Superior temporal gyrus (tissue), 1 donor: ENCODE measurements at regions not wholly inside any gene's neighbourhood (a gene's known extent, or its start where the extent isn't known, plus 50 kb on each side); places are given as distances from the start of the nearest gene placed in this dataset.
"Not testable (repeated sequence)": the region's sequence is repeated elsewhere in the genome, so short reads cannot be mapped to it uniquely, and the experiment has no call there.

Source experiments
- DNase-seq: peaks from one replicate; pipeline ENCODE4 v3.0.0-alpha.2; 2016; ENCODE audit errors: extremely low spot score

DNA sequence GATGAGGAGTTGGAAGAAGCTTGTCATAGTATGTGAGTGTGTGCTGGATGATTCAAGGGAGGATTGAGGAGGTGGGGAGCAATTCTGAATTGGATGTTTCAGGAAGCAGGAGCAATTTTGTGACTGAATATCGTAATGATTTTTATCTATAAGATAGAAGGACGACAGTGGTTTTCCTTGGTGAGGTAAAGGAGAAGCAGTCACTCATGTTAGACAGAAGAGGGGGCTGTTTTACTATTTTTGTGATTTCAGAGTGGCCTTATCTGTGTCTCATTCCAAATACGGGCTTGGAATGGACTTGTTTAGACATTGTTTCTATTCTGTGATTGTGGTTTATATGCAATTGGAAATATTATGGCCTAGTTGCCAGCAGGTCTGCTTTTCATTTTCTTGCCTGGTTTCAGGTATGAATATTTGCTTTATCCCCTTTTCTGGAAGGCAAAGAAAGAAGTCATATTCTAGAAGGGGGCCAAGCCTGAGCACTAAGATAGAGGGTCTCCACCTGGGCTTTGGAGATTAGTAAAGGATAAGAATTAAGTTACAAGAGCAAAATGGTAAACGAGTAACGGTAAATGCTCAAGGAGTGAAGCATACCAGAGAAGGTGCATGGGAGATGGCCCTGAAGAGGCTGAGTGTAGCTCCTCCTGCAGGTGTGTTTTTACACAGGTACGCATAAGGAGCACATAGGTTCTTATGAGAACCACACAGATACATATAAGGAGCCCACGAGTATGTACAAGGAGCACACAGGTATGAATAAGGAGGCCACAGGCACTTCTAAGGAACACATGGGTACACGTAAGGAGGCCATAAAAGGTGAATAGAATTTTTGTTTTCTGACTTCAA is 124.6 kb upstream of the KCNAB1 start:
- no peak for DNase-seq

DNA sequence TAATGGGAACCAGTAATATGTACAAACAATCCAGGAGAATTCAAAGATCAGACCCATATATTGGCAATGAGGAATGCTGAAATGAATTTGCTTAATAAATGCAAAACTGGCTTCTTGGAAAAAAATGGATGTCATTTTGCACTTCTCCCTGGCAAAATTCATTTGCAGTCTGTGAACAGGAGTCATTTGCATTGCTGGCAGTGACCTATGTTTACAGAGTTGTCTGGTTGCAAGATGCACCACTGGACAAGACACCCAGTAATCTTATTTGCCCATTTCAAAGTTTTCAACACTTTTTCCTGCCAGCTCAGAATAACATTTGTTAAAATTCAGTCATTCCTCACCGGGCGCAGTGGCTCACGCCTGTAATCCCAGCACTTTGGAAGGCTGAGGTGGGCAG is 123.5 kb upstream of the KCNAB1 start:
- DNase-seq: no peak

DNA sequence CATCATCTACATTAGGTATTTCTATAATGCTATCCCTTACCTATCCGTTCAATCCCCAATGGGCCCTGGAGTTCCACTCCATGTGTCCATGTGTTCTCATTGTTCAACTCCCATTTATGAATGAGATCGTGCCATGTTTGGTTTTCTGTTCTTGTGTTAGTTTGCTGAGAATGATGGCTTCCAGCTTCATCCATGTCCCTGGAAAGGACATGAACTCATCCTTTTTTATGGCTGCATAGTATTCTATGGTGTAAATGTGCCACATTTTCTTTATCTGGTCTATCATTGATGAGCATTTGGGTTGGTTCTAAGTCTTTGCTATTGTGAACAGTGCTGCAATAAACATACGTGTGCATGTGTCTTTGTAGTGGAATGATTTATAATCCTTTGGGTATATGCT is 122.2 kb upstream of the KCNAB1 start:
- not testable (repeated sequence) for DNase-seq

DNA sequence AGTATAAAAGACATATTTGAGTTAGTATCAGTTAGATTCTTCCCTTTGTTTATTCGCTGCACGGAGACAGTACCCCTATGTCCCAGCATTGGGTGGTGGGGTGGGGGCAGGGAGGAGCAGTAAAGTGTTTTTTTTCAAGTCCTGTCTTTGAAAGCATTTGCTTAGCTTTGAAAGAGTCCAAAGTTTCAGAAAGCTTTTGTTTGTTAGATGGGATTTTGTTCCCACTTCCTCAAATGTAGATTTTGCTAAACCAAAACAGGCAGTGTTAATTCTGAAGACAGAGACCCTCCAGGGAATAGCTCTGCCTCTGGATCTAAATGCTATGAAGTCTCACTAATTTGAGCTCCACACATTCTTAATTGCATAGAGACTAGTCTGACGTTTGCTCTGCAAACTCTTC is 114.6 kb upstream of the KCNAB1 start:
- DNase-seq: no peak

DNA sequence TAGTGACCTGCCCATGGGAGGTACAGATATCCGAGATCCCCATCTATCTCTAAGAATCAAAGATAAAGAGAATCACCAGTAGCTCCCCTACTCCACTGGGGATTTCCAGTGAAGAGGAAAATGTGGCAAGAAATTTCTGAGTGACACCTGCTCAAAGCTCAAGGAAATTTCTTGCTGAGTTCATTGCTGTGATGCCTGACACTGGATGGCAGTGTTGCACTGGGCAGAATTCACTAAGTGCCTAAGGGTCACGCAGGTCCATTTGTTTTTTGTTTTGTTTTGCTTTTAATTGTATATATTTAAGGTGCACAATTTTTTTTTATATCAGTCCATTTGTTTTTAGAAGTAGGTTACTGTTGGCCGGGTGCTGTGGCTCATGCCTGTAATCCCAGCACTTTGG is 109.5 kb upstream of the KCNAB1 start:
- DNase-seq: peak; percentile 68

DNA sequence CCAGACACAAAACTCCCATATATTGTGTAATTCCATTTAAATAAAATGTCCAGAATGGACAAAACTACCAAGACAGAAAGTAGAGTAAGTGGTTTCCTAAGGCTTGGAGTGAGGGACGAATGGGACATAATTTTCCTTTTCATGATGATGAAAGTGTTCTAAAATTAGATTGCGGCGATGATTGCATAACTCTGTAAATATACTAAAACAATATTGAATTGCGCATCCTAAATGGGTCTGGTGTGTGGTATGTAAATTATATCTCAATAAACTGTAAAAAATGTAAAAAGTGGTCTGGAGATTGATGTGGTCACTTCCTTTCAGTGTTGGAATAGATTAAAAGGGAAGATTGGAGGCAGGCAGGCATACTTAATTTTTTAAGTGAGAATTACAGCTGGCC is 105.9 kb upstream of the KCNAB1 start:
- no peak for DNase-seq

DNA sequence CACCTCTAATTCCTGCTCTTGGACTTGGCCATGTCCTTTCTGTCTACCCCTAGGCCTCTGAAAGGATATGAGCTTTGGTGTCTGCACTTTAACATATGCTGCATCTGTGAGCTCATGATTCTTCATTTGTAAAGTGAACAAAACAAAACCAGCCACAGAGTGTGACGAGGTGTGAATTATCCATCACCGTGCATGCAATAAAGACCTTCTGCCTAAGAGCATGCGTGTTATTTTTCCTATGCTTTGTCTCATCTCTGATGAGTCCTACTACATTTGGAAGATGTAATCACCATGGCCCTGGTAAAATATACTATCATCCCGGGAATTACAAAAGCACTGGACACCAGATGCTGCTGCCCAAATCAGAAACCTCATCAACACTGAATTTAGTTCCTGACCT is 103.5 kb upstream of the KCNAB1 start:
- DNase-seq: no peak

DNA sequence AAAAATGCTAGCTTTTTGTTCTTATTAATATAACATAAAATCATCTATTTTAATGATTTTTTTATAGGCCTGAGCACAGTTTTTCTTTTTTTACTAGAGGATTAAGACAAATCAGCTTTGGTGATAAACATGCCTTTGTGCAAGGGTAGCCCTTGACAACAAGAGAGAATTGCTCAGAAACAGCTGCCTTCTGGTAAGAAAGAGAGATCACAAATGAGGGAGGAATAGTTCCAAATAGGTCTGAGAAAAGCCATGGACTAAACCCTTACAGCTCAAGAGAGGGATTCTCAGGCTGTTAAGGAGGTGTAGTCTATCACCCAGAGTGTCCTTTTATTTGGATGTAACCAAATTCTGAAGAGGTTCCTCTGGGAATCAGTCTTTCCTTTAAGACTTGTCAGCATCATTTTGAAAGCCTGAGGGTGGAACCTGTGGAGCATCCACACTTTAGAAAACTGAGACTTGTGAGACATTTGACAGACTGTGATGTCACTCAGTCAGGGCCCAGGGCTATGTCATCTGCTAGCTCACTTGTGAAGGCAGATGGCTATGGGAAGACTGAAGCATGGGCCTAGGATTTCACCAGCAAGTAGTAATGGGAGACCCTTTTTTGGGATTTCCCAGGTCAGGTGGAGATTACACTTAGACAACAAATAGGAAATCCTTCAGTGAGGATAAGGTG is 102.9 kb upstream of the KCNAB1 start:
- no peak for DNase-seq

DNA sequence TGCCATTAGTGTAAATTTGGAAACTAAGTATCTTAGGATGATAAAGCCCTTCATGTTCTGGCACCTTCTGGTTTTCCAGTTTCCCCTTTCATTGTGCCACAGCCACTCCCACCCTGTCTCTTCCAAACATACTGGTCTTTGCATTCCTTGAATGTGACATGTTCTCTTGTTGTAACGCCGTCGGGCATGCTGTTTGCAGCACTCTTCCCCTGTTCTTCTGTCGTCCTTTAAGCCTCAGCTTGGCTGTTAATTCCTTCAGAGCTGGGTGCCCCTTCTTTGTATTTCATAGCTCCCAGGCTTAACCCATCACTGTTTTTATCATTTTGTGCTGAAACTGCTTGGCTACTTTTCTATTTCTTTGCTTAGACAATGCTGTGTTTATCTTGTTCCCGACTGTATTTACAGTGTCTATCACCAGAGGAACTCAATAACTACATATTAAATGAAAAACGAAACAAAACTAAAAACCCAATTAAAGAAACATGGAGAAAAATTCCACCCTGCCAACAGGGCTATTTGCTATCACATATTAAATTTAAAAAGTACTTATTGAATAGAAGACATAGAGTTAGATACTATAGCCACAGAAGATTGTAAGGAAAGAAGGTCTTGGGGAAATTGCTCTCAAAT is 95.4 kb upstream of the KCNAB1 start:
- no peak for DNase-seq

DNA sequence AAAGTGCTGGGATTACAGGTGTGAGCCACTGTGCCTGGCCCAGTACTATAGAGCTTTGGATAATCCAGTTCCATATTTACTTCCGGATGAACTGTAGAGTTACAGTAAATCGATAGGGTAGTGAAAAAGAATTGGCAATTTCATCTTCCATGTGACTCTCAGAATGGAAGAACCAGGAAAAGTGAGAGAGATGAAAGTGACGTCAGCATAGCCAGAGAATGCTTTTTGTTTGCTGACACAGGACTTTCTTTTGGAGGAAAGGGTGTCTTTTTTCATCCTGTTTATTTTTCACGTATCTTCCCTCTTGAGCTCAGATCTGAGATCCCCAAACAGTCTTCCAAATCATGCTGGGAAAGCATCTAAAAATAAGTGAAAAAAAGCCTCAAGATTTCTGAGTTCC is 91.2 kb upstream of the KCNAB1 start:
- DNase-seq: no peak

DNA sequence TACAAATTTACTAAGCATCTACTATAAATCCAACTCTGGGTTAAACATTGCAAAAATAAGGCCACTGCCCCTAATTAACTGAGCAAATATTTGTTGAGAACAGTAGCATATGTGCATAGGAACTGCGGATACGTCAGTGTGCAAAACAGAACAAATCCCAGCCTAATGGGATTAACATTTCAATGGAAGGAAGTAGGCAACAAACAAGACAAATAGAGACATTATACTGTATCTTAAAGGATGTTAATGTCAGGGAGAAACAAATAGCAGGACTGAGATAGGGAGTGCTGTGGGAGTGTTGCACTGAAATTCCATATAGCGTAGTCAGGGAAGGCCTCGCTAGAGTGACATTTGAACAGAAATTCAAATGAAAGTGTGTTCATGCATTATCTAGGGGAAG is 89.7 kb upstream of the KCNAB1 start:
- DNase-seq: no peak

DNA sequence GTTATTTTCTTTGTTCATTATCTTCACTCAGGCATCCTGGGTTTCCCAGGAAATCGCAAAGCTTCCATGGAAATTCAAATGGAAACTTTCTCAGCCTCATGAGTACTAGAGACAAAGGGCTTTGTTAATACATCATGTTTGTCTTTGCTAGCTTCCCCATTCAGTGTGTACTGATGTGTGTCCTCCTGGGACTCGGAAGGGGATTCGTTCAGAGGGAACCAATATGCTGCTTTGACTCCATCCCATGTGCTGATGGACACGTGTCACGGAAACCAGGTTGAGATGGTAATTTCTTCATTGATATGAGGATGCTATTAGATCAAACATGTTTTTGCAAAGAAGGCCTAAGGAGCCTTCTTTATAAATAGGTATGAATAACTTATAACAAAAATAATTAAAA is 87.0 kb upstream of the KCNAB1 start:
- no peak for DNase-seq

DNA sequence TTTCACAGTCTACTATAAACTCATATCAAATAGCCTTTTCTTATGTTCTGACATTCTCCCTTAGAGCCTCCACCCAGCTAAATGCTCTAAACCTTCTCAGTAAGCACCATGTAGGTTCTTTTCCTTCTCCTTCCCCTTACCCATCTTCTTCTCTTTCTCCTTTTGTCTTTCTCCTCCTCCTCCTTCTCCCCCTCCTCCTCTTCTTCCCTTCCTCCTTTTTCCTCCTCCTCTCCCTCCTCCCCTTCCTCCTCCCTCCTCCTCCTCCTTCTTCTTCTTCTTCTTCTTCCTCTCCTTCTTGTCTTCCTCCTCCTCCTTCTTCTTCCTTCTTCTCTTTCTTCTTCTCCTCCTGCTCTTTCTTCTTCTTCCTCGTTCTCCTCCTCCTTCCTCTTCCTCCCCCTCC is 85.2 kb upstream of the KCNAB1 start:
- no peak for DNase-seq

DNA sequence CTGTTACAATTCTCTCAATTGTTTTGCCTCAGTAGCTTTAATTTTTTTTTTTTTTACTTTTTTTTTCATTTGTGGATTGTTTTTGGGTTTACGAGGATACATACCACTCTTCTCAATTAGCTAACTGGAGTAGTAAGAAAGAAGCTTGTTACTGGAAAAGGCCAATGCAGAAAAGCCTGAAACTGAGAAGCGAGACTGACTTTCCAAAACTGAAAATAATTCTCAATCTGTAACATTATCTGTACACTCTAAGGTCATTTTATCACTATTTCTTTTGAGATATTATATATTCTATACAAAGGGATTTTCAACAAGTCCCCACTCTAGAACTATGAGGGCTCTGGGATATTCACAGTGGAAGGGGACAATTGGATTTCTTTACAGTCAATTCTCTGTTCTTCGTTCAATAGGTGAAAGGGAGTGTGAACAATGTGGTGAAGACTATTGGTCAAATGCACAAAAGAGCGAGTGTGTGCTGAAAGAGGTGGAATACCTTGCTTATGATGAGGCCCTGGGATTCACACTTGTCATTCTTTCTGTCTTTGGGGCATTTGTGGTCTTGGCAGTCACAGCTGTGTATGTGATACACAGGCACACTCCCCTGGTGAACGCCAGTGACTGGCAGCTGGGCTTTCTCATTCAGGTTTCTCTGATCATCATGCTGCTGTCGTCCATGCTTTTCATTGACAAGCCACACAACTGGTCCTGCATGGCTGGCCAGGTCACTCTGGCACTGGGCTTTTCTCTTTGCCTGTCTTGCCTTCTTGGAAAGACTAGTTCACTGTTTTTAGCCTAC is 83.9 kb upstream of the KCNAB1 start:
- no peak for DNase-seq

DNA sequence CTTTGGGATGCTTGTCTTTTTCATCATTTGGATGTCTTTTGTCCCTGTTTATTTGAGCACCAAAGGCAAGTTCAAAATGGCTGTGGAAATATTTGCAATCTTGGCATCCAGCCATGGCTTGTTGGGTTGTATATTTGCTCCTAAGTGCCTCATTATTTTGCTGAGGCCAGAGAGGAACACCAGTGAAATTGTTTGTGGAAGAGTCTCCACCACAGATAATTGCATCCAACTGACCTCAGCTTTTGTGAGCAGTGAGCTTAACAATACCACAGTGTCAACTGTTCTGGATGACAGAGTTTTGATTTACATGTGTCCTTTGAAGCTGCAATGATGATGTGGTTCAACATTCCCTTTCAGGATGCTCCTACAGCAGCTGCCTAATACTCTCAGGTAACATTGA is 83.0 kb upstream of the KCNAB1 start:
- peak; percentile 86 for DNase-seq

DNA sequence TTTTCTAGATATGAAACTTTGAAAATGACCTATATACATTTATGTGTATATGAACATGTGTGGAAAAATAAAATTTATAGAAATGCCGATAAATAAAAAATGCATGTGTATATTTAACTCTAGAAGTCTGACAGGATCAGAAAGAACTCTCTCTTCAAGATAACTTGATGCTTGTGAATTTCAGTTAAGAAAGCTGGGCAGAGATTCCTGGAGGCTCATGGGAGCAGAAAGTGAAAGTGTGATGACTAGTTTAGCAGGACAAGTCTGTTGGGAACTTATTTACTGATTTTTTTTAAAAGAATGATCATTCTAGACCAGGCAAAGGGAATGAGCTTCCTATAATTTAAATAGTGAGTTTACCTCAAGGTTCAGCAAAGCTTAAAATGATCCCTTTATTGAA is 81.5 kb upstream of the KCNAB1 start:
- no peak for DNase-seq

DNA sequence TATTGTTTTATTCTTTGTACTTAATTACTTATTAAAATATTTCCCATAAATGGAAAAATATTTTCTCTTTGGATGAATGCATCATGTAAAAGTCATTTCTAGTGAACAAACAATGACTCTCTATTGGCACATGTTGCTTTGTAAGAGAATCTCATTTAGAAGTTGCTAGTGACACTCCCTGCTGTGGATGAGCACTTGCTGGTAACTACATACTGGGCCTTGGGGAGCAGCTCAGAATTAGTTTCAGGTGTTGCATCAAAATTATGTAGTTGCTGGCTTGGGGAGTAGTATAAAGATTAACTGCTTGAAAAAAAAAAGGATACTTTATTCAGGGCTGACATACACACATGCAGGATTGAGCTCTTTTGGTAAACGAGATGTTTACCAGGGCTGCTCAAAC is 80.3 kb upstream of the KCNAB1 start:
- peak; percentile 44 for DNase-seq

DNA sequence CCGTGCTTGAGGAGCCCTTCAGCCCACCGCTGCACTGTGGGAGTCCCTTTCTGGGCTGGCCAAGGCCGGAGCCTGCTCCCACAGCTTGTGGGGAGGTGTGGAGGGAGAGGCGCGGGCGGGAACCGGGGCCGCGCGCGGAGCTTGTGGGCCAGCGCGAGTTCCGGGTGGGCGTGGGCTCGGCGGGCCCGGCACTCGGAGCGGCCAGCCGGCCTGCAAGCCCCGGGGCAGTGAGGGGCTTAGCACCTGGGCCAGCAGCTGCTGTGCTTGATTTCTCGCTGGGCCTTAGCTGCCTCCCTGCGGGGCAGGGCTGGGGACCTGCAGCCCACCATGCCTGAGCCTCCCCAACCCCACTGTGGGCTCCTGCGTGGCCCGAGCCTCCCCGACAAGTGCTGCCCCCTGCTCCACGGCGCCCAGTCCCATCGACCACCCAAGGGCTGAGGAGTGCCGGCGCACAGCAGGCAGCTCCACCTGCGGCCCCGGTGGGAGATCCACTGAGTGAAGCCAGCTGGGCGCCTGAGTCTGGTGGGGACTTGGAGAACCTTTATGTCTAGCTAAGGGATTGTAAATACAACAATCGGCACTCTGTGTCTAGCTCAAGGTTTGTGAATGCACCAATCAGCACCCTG is 79.0 kb upstream of the KCNAB1 start:
- not testable (repeated sequence) for DNase-seq

DNA sequence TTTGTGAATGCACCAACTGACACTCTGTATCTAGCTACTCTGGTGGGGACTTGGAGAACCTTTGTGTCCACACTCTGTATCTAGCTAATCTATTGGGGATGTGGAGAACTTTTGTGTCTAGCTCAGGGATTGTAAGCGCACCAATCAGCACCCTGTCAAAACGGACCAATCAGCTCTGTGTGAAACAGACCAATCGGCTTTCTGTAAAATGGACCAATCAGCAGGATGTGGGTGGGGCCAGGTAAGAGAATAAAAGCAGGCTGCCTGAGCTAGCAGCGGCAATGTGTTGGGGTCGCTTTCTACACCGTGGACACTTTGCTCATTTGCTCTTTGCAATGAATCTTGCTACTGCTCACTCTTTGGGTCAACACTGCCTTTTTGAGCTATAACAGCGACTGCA is 78.5 kb upstream of the KCNAB1 start:
- DNase-seq: not testable (repeated sequence)

DNA sequence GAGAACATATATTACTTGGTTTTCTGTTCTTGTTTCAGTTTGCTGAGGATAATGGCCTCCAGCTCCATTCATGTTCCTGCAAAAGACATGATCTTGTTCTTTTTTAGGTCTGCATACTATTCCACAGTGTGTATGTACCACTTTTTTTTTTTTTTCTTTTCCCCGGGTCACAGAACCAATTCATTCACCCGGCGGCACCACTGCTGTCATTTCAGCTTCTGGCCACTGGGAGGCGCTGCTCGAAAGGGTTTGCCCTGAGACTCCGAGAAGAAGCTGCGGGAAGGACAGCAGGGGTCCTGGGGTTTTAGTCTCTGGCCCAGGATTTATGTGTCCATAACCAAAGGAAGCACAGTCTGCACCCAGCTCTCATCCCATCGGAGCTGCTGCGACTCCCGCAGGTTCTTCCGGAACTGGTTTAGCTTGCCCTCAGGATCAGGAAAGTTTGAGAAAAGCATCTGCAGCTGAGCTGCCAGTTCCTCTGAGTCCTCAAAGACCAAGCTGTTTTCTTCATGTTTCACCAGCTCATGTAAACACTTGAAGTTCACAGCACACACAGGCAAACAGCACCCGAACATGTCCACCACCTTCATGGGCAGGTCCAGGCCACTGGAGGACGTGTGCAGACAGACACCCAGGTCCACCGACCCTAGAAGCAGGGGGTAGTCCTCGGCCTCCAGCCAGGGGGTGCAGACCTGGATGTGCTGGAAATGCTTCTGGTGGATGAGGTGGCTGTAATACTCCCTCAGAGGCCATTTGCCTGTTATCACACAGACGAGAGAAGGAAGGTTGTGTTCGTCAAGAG is 76.3 kb upstream of the KCNAB1 start:
- DNase-seq: not testable (repeated sequence)

DNA sequence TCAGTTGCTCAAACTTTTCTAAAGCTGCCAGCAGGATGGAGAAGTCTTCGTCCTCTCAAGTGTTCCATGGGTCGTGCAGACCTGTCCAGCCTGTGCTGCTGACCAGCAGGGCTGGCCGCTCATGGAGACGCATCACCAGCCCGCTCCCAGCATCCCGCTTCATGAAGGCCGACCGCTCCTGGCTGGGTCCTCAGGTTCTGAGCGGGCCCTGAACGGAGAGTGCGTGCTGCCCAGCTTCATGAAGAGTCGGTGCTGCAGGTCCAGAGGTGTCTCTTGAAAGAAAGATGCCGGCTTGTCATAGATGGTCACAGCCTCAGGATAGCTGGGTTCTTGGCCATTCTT is 75.8 kb upstream of the KCNAB1 start:
- no peak for DNase-seq
